ENCODE measurements at regions not wholly inside any gene's neighbourhood (a gene's known extent, or its start where the extent isn't known, plus 50 kb on each side); places are given as distances from the start of the nearest gene placed in this dataset.

DNA sequence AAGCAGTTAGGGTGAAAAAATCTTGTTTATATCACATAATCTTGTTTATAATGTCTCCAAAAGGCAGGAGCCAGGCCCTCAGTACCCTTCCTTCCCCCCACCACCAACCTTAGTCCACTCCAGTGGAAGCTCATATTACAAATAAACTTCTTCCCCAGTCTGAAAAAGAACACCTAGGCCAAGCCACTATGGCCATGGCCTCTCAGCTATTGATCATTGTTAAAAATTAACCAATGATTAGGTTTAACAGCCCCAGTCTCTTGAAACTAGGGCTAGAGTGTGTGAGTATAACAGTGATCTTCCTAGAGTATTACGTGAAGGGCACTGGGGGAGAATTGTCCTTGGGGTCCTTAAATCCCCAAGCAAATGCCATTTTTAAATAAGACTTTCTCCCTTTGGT, 411.9 kb upstream of the EDA2R start:
- TF ChIP-seq CREB1 (IDR thresholded peaks at IDR 0.05; ENCODE audit: low read depth) (no peak), NFIC (IDR thresholded peaks at IDR 0.05) (no peak), YY1 (IDR thresholded peaks at IDR 0.05; ENCODE audit: low read depth) (no peak), TEAD4 (IDR thresholded peaks at IDR 0.05) (no peak), FOXM1 (IDR thresholded peaks at IDR 0.05; ENCODE audit: borderline replicate concordance, low read depth) (no peak), EGR1 (IDR thresholded peaks at IDR 0.05) (no peak), RAD21 (IDR thresholded peaks at IDR 0.05; ENCODE audit: low read depth) (no peak), EP300 (IDR thresholded peaks at IDR 0.05; ENCODE audit: borderline replicate concordance) (no peak), ZBTB7A (IDR thresholded peaks at IDR 0.05; ENCODE audit: low read depth) (no peak)
- TF ChIP-seq, protein P1, sequence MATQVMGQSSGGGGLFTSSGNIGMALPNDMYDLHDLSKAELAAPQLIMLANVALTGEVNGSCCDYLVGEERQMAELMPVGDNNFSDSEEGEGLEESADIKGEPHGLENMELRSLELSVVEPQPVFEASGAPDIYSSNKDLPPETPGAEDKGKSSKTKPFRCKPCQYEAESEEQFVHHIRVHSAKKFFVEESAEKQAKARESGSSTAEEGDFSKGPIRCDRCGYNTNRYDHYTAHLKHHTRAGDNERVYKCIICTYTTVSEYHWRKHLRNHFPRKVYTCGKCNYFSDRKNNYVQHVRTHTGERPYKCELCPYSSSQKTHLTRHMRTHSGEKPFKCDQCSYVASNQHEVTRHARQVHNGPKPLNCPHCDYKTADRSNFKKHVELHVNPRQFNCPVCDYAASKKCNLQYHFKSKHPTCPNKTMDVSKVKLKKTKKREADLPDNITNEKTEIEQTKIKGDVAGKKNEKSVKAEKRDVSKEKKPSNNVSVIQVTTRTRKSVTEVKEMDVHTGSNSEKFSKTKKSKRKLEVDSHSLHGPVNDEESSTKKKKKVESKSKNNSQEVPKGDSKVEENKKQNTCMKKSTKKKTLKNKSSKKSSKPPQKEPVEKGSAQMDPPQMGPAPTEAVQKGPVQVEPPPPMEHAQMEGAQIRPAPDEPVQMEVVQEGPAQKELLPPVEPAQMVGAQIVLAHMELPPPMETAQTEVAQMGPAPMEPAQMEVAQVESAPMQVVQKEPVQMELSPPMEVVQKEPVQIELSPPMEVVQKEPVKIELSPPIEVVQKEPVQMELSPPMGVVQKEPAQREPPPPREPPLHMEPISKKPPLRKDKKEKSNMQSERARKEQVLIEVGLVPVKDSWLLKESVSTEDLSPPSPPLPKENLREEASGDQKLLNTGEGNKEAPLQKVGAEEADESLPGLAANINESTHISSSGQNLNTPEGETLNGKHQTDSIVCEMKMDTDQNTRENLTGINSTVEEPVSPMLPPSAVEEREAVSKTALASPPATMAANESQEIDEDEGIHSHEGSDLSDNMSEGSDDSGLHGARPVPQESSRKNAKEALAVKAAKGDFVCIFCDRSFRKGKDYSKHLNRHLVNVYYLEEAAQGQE (IDR thresholded peaks at IDR 0.05; ENCODE audit: low read depth): no peak
- TF ChIP-seq, protein P2, sequence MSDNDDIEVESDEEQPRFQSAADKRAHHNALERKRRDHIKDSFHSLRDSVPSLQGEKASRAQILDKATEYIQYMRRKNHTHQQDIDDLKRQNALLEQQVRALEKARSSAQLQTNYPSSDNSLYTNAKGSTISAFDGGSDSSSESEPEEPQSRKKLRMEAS (IDR thresholded peaks at IDR 0.05): no peak
- TF ChIP-seq, protein P3, sequence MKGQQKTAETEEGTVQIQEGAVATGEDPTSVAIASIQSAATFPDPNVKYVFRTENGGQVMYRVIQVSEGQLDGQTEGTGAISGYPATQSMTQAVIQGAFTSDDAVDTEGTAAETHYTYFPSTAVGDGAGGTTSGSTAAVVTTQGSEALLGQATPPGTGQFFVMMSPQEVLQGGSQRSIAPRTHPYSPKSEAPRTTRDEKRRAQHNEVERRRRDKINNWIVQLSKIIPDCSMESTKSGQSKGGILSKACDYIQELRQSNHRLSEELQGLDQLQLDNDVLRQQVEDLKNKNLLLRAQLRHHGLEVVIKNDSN (IDR thresholded peaks at IDR 0.05): no peak

Data from Ishikawa (cell line).